ENCODE measurements at regions not wholly inside any gene's neighbourhood (a gene's known extent, or its start where the extent isn't known, plus 50 kb on each side); places are given as distances from the start of the nearest gene placed in this dataset.

DNA sequence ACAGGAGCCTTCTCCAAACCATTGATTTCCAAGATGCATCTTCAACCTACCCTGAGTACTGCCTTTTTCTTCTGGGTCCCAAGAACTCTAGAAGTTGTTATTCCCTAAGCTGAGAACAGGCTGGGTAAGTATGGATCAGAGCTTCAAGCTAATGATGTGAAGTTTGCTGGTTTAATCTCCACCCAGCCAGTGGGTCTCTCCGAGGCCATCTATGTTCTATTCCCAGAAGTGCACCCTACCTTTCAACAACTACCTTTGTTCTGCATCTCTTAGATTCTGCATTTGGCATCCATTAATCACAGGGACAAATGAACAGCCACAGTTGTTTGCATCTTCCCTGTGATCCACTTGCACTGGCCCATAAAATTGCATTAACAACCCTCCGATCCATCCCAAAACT lies 246.2 kb downstream of the HIVEP2 start:
- TF ChIP-seq, protein P1, sequence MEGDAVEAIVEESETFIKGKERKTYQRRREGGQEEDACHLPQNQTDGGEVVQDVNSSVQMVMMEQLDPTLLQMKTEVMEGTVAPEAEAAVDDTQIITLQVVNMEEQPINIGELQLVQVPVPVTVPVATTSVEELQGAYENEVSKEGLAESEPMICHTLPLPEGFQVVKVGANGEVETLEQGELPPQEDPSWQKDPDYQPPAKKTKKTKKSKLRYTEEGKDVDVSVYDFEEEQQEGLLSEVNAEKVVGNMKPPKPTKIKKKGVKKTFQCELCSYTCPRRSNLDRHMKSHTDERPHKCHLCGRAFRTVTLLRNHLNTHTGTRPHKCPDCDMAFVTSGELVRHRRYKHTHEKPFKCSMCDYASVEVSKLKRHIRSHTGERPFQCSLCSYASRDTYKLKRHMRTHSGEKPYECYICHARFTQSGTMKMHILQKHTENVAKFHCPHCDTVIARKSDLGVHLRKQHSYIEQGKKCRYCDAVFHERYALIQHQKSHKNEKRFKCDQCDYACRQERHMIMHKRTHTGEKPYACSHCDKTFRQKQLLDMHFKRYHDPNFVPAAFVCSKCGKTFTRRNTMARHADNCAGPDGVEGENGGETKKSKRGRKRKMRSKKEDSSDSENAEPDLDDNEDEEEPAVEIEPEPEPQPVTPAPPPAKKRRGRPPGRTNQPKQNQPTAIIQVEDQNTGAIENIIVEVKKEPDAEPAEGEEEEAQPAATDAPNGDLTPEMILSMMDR (conservative IDR thresholded peaks at IDR 0.05; ENCODE audit: low read depth in 2 of 2): peak; percentile 40 to 43
- TF ChIP-seq EZH2phosphoT487 (IDR thresholded peaks at IDR 0.05; ENCODE audit: unreplicated experiment) (no peak), EZH2 (IDR thresholded peaks at IDR 0.05; ENCODE audit: low read depth, unreplicated experiment) (no peak), POLR2AphosphoS5 (IDR thresholded peaks at IDR 0.05; ENCODE audit: low read depth) (no peak), JUNB (IDR thresholded peaks at IDR 0.05; ENCODE audit: unreplicated experiment) (no peak), ZNF331 (CRISPR knock-in tag; IDR thresholded peaks at IDR 0.05; ENCODE audit: low read depth) (no peak), CREB1 (CRISPR knock-in tag; IDR thresholded peaks at IDR 0.05; ENCODE audit: low read depth) (no peak), ZNF114 (CRISPR knock-in tag; IDR thresholded peaks at IDR 0.05) (no peak), STAT1 (IDR thresholded peaks at IDR 0.05; ENCODE audit: unreplicated experiment) (no peak), NANOG (IDR thresholded peaks at IDR 0.05; ENCODE audit: borderline replicate concordance) (no peak)
- TF ChIP-seq, protein P2, sequence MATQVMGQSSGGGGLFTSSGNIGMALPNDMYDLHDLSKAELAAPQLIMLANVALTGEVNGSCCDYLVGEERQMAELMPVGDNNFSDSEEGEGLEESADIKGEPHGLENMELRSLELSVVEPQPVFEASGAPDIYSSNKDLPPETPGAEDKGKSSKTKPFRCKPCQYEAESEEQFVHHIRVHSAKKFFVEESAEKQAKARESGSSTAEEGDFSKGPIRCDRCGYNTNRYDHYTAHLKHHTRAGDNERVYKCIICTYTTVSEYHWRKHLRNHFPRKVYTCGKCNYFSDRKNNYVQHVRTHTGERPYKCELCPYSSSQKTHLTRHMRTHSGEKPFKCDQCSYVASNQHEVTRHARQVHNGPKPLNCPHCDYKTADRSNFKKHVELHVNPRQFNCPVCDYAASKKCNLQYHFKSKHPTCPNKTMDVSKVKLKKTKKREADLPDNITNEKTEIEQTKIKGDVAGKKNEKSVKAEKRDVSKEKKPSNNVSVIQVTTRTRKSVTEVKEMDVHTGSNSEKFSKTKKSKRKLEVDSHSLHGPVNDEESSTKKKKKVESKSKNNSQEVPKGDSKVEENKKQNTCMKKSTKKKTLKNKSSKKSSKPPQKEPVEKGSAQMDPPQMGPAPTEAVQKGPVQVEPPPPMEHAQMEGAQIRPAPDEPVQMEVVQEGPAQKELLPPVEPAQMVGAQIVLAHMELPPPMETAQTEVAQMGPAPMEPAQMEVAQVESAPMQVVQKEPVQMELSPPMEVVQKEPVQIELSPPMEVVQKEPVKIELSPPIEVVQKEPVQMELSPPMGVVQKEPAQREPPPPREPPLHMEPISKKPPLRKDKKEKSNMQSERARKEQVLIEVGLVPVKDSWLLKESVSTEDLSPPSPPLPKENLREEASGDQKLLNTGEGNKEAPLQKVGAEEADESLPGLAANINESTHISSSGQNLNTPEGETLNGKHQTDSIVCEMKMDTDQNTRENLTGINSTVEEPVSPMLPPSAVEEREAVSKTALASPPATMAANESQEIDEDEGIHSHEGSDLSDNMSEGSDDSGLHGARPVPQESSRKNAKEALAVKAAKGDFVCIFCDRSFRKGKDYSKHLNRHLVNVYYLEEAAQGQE (IDR thresholded peaks at IDR 0.05; ENCODE audit: unreplicated experiment): no peak
- TF ChIP-seq, protein P3, sequence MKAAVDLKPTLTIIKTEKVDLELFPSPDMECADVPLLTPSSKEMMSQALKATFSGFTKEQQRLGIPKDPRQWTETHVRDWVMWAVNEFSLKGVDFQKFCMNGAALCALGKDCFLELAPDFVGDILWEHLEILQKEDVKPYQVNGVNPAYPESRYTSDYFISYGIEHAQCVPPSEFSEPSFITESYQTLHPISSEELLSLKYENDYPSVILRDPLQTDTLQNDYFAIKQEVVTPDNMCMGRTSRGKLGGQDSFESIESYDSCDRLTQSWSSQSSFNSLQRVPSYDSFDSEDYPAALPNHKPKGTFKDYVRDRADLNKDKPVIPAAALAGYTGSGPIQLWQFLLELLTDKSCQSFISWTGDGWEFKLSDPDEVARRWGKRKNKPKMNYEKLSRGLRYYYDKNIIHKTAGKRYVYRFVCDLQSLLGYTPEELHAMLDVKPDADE (IDR thresholded peaks at IDR 0.05): no peak
- TF ChIP-seq, protein P4, sequence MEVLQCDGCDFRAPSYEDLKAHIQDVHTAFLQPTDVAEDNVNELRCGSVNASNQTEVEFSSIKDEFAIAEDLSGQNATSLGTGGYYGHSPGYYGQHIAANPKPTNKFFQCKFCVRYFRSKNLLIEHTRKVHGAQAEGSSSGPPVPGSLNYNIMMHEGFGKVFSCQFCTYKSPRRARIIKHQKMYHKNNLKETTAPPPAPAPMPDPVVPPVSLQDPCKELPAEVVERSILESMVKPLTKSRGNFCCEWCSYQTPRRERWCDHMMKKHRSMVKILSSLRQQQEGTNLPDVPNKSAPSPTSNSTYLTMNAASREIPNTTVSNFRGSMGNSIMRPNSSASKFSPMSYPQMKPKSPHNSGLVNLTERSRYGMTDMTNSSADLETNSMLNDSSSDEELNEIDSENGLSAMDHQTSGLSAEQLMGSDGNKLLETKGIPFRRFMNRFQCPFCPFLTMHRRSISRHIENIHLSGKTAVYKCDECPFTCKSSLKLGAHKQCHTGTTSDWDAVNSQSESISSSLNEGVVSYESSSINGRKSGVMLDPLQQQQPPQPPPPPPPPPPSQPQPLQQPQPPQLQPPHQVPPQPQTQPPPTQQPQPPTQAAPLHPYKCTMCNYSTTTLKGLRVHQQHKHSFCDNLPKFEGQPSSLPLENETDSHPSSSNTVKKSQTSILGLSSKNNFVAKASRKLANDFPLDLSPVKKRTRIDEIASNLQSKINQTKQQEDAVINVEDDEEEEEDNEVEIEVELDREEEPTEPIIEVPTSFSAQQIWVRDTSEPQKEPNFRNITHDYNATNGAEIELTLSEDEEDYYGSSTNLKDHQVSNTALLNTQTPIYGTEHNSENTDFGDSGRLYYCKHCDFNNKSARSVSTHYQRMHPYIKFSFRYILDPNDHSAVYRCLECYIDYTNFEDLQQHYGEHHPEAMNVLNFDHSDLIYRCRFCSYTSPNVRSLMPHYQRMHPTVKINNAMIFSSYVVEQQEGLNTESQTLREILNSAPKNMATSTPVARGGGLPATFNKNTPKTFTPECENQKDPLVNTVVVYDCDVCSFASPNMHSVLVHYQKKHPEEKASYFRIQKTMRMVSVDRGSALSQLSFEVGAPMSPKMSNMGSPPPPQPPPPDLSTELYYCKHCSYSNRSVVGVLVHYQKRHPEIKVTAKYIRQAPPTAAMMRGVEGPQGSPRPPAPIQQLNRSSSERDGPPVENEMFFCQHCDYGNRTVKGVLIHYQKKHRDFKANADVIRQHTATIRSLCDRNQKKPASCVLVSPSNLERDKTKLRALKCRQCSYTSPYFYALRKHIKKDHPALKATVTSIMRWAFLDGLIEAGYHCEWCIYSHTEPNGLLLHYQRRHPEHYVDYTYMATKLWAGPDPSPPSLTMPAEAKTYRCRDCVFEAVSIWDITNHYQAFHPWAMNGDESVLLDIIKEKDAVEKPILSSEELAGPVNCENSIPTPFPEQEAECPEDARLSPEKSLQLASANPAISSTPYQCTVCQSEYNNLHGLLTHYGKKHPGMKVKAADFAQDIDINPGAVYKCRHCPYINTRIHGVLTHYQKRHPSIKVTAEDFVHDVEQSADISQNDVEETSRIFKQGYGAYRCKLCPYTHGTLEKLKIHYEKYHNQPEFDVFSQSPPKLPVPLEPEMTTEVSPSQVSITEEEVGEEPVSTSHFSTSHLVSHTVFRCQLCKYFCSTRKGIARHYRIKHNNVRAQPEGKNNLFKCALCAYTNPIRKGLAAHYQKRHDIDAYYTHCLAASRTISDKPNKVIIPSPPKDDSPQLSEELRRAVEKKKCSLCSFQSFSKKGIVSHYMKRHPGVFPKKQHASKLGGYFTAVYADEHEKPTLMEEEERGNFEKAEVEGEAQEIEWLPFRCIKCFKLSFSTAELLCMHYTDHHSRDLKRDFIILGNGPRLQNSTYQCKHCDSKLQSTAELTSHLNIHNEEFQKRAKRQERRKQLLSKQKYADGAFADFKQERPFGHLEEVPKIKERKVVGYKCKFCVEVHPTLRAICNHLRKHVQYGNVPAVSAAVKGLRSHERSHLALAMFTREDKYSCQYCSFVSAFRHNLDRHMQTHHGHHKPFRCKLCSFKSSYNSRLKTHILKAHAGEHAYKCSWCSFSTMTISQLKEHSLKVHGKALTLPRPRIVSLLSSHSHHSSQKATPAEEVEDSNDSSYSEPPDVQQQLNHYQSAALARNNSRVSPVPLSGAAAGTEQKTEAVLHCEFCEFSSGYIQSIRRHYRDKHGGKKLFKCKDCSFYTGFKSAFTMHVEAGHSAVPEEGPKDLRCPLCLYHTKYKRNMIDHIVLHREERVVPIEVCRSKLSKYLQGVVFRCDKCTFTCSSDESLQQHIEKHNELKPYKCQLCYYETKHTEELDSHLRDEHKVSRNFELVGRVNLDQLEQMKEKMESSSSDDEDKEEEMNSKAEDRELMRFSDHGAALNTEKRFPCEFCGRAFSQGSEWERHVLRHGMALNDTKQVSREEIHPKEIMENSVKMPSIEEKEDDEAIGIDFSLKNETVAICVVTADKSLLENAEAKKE (CRISPR knock-in tag; IDR thresholded peaks at IDR 0.05): no peak
